GM21528 (cell line): ENCODE measurements at regions not wholly inside any gene's neighbourhood (a gene's known extent, or its start where the extent isn't known, plus 50 kb on each side); places are given as distances from the start of the nearest gene placed in this dataset.
A peak's percentile ranks its signal among the peaks of the same experiment; 100 is the strongest.

Source experiments
- ATAC-seq: cut with Tn5 transposase; IDR thresholded peaks from one replicate; pipeline ENCODE4 v1.9.1; 2021; ENCODE audit warnings: mild to moderate bottlenecking, moderate library complexity; ENCODE audit not compliant: unreplicated experiment, low FRiP score

DNA sequence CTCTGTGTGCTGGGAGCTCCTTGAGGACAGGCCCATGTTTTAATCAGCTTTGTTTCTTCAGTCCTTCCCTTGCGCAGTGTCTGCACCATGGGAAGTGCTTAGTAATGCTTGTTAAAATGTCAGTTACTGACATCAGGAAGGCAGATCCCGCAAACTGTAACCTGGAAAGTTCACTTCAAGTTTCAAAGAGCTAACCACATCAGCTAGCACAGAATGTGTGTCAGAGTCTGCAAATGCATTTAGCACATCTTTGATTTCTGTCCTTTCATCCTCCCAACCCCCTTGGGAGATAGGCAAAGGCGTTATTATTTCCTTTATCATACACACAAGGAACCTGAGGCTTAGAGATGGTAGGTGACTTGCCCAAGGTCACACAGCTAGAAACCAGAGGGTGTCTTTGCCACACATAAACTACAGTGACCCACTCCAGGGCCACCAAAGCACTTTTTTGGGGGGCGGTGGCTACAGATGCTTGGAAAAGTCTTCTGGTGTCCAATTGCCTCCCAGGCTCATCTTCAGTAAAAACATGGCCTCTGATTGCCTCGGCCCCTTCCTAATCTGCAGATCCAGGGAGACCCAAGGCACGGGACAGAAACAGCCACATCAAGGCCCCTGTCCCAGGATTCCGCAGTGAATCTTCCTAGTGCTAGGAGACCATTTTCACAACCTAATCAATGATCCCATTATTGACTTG is 116.2 kb upstream of the GPR26 start:
- ATAC-seq, result no peak

DNA sequence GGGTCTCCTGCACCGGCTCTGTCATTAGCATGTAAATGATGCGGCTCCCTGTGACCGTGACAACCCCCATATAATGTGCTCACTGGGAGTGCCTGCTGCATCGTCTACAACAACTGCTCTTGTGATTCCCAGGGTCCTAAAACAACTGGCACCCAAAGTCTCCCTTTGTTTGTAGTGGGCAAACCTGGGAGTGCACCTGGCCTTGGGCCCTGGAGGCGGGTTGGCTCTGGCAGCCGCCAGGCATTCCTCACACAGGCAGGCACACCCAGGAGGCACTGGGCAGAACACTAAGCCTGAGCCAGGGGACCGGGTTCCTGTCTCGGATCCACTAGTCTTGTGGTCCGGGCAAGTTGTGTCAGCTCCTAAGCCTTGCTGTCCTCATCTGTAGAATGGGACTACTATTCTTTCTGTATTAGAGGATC is 115.5 kb upstream of the GPR26 start:
- no peak for ATAC-seq

DNA sequence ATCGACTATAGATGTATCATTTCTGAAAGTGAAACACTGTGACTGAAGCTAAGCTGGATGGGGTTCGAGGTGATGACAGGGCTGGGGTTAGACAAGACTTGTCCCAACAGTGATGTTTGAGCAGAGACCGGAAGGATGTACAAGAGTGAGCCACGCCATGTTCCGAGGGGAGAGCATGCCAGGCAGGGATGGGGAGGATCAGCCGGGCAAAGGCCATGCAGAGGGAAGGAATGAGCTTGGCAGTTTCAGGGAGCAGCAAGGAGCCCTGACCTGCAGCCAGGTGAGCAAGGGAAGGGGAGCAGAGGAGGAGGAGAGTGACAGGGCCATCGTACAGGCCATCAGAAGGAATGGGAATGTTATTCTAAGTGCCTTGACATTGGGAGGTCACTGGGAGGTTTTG is 114.9 kb upstream of the GPR26 start:
- no peak for ATAC-seq

DNA sequence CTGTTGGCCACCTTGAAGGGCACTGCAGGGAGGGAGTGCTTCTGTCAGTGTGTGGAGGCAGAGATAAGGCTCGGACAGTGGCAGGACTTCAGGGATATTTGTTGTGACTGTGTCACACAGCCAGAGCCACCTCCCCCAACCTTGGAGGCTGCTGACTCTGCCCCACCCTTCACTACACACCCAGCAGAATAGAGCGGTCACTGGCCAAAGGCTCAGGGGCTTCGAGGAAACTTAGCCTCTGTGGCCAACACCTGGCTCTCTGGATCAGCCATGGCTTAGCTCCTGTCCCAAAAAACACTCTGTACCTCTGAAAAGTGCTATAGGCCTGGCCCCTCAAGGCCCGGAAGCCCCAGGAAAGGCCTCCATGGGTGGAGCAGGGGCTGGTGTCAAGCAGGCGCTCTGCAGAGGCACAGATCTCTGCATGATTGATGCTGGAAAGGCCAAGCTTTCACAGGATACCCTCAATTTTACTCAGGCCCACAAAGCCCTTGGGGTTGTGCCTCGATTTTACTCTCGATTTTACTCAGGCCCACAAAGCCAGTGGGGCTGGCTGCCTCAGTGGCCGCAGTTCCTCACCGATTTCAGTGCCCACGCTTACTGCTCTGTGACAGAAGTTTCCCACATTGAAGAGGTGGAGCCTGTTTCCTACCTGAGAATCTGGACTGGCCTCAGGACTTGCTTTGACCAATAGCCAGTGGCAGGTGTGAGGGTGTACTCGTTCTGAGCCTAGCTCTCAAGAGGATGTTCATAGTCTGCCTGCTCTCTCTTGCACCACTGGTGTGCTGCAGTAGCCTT is 113.2 kb upstream of the GPR26 start:
- peak; percentile 50 for ATAC-seq

DNA sequence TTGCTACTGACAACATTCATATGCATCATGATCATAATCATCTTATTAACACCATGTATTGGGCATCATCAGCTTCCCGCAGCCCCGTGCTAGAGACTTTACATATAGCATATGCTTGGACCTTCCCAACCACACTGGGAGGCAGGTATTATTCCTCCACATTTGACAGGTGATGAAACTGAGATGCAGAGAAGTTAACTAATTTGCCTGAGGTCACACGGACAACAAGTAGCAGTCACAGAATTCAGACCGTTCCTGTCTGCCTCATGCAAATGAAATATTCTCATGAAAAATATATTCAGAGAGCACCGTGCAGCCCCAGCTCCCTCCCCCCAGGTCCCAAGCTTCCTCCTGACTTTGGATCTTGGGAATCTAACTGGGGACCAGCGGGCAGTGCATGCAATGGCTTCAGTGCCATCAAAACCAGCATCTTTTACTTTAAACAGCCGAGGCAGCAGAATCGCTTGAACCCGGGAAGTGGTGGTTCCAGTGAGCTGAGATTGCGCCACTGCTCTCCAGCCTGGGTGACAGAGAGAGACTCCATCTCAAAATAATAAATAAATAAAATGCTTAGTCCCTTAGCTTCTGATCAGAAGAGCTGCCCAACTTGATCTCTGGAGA is 112.2 kb upstream of the GPR26 start:
- peak; percentile 43 for ATAC-seq

DNA sequence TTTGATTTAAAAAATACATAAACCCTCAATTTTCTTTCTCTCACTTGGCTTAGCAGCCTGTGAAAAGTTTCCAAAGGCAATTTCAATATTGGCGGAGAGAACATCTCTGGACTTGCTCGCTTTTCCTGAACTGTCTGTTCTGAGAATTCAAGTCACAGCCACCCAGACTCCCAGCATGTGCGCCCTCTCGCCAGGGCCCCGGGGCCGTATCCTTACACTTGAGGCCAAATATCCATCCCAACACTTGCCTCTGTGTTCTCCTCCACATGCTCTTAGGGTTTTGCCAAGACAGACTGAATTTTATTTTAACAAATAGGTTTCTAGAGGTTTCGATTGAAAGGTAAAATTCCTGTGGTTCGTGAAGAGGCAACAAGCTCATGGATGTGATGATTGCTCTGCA is 111.5 kb upstream of the GPR26 start:
- no peak for ATAC-seq

DNA sequence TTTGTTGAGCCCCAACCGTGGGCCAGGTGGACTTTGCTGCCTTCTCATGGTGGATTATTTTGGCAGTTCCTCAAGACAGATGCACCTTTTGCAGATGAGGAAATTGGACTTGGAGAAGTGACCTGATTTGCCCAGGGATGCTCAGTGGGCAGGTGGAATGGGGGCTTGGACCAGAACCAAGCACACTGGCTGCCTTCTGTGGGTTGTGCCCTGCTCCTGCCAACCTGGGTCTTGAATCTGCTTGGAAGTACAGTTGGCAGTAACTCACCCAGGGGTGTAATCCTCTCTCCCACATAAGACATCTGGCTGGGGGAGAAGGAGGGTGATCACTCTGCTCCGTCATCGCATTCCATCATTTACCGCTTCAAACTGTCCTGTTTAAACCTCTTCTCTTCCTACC is 110.5 kb upstream of the GPR26 start:
- ATAC-seq, result no peak

DNA sequence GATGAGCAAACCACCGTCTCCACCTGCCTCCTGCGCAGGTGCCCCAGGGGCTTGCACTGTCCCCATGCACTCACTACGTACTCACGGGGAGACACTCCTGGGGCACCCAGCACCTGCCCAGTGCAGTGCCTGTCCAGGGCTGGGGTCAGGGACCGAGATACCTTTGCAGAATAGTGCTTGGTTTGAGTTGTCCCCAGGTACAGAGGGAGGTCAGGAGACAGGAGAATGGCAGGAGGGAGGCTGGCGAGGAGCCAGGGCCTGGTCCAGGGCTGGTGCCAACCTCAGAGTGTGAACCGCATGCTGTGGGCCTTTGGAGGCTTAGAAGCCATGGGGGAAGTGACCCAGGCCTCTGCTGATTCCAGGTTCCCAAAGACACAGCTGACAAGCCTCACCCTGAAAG is 110.1 kb upstream of the GPR26 start:
- no peak for ATAC-seq

DNA sequence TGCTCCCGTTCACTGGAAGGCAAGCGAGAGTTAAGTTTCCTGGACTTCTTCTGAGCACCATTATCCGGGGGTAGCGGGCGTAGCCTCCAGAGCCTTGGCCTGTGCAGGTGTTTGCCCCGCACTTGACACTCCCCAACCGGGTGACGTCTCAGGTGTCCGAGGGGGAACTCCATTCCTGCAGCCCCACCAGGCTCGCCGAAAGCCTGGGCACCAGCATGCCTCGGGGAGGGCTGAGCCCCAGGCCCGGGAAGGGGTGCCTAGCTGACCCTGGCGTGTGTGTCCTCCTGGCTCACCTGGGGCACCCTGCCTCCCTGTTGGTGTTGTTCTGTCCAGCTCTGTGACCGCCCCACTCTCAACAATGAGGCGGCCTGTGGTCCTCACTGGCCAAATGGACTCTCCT is 109.4 kb upstream of the GPR26 start:
- no peak for ATAC-seq

DNA sequence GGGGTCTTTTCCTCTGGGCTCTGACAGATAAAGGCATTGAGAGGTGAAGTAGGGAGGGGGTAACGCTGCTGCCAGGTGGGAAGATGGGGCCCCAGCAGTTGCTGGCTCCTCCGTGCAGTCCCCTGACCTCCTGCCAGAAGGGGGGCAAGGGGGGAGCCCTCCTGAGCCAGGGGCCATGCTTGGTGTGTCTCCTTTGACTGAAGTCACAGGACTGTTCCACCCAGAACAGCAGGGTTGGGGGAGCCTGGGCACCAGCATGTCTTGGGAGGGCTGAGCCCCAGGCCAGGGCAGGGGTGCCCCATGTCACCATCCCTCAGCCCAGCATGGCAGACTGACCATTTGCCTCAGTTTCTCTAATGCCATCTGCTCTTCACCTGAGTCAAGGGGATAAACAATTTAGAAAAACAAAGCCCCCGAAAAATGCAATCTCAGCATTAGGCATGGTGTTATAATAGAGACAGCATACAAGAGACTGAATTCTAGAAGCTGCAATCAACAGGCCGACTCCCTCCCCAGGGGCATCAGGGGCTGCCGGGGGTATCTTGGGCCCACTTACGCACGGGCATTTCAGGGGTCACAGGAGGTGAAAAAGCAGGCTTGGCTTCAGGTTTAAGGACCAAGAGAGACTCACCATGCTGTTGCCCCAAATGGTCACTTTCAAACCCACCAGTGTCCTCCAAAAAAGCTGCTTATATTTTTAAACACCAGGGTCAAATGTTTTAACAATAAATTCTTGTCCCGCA is 108.6 kb upstream of the GPR26 start:
- ATAC-seq, result no peak

DNA sequence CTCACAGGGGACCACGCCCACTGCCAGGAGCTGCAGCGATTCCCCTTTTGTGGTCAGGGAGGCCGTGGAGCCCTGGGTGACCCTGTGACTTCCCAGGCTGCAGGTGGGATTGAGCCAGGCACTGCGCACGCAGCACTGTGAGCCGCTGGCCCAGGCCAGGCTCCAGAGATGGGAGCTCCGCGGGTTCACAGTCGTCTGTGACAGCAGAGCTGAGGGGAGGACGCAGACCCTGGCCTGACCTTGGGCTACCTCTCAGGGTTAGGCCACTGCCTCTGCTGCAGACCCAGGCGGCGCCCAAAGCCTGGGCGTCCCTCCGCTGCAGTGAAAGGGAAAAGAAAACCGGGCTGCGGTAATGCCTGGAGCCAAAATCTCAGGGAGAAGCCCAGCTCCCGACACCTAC is 107.5 kb upstream of the GPR26 start:
- ATAC-seq, result no peak

DNA sequence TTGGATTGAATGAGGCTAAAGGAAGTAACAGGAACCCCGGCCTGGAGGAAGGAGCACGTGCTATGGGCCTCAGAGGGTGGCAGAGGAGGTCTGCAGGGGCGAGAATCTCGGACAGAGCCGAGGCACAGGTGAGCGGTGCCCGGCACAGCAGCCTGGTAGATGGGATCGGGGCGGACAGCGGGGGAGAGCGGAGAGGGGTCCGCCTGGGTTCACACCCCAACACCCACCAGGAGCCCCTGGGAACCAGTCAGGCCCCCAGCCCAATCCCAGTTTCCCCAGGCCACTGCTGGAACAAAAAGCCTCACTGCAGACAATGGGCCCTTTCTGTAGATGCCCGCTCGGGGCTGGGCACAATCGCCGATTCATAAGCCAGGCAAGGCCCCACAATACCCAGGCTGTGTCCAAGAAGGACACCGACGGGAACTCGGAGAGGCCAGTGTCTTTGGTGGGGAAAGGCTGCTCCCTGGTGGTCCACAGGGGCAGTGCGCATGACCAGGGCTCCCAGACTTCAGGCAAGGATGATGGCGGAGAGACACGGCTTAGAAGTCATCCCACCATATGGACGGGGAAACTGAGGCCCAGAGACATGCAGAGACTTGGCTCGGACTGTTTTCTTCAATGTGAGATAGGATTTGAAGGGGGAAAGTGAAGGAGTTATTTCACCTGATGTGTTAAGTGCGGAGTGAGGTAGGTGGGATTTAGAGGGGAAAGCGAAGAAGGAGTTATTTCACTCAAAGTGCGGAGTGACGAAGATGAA is 106.9 kb upstream of the GPR26 start:
- peak; percentile 66 for ATAC-seq

DNA sequence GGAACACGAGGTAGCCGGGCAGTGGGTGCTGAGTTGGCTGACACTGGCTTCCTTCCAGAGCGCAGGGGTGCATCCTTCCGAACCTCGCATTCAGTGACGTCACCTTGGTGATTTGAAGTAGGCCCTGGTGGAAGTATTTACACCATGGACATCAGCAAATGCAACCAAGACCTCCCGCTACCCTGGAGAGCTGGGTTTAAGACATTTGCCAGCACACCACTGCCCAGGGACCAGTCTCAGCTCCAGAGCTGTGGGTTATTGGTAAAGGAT is 106.4 kb upstream of the GPR26 start:
- ATAC-seq, result no peak

DNA sequence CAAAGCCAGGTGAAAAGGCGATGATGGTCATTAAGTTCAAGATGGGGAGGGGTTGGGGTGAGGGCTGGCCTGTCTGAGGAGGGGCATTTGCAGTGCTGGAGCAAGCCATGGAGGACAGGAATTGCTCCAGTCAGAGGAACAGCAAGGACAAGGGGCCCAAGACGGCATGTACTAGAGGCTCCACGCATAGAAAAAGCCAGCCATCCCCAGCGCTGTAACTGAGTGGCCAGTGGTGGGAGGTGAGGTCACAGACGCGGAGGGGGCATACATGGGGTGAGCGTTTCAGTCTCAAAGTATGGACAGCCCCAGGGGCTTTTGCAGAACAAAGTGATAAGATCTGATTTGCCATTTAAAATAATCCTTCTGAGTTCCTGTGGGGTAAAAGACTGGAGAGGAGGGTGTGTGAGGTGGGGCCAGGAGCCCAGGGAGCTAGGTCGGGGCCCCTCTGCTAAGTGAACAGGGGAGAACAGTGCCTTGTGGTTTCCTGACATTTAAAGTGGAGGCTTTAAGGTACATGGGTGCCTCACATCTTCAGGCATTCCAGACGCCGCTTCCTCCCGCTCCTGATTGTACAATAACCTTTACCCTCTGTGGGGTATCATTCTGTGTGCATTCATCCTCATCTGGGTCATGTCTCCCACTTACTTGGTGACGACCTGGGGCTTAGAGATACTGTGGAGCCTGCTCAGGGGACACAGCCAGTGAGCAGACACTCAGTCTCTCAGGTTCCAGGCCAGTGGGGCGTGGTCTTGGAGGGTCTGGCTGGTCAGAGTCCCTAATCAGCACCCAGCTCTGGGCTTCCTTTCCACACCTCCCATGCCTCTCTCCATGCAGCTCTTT is 105.6 kb upstream of the GPR26 start:
- ATAC-seq, result no peak

DNA sequence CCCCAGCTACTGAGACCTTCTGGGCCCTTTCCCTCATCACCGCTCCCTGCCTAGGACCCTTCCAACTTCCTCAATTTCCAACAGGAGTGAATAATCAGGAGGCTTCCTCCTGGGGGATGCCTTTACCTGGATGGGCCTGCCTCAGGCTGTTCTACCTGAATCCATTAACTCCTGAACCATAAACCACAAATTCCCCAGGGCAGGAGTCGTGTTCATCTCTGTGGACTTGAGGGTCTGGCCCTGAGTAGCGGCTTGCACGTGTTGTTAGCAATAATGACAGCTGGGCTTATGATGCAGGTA is 105.1 kb upstream of the GPR26 start:
- no peak for ATAC-seq

DNA sequence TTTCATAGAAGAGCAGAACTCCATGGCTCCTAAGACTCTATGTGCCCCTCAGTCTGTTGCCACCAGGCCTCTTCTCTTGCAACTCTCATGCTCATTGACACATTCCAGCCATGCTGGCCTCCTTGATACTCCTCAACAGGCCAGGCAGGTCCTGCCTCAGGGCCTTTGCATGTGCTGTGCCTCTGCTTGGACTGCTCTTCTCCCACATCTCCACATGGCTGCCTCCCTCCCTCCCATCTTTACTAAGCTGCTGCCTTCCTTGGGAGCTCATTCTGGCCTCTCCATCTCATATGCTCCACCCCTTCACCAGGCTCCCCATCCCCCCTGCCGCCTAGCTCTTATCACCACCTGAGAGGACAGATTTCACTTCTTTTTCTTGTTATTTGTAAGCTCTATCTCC is 103.8 kb upstream of the GPR26 start:
- ATAC-seq, result no peak

DNA sequence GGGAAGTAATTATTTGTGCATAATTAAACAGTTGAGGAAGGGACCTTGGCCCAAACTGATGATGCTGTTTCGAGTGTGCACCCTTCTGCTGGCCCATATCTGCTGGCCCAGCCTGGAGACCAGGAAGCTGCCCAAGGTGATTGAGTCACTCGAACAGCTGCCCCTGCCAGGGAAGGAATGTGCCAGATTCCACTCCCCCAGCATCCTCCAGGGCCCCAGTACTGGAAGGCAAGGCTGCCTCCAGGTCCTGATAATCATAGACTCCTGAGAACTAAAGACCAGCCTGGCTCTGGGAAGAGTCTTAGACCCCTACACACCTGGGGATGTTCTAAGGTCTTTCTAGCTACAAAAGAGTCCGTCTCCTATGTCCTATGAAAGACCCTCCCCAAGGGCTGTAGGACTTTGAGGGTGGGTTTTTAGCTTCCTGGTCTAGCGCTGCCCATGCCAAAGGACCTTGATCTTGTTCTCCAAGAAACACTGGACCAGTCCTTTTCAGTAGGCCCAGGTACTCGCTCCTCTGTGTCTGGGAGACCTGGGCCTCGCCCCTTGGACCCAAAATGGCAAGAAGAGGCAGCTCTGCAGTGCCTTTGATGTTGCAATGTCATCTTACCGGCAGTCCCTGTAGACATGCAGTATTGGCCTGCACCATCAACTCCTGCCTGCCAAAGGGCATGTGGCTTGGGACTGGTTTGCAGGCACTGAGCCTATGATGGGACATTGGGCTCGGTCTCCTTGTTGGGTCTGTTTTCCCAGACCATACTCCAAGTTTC is 103.2 kb upstream of the GPR26 start:
- ATAC-seq, result no peak

DNA sequence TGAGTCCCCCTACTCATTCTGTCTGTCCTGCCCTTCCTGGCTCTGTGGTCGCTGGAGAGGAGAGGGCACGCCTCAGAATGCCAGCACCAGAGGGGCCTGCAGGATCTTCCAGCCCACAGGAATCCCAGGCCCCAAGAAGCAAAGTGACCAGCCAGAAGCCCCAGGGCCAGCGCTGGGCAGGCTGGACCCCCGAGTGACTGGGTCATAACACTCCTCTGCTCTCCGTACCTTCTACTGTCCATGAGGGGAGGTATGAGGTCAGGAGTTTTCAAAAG is 102.6 kb upstream of the GPR26 start:
- ATAC-seq, result no peak

DNA sequence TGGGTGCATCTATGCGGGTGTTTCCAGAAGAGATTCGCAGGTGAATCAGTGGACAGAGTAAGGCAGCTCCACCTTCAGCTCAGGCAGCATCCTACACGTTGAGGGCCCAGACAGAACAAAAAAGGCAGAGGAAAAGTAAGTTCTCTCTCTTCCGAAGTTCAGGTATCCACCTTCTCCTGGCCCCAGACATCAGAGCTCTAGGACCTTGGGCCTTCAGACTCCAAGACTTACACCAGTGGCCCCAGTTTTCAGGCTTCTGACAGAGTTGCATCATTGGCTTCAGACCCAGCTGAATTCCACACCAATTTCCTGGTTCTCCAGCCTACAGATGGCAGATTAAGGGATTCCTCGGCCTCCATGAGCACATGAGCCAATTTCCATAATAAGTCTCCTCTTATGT is 102.2 kb upstream of the GPR26 start:
- ATAC-seq, result no peak

DNA sequence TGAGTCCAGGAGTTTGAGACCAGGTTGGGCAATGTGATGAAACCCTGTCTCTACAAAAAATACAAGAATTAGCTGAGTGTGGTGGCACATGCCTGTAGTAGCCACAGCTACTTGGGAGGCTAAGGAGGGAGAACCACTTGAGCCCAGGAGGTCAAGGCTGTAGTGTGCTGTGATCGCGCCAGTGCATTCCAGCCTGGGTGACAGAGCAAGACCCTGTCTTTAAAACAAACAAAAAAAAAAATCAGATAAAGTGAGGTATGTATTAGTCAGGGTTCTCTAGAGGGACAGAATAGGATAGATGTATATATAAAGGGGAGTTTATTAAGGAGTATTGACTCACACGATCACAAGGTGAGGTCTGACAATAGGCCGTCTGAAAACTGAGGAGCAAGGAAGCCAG is 101.5 kb upstream of the GPR26 start:
- no peak for ATAC-seq
